ENCODE measurements at regions not wholly inside any gene's neighbourhood (a gene's known extent, or its start where the extent isn't known, plus 50 kb on each side); places are given as distances from the start of the nearest gene placed in this dataset.
A peak's percentile ranks its signal among the peaks of the same experiment; 100 is the strongest.

DNA sequence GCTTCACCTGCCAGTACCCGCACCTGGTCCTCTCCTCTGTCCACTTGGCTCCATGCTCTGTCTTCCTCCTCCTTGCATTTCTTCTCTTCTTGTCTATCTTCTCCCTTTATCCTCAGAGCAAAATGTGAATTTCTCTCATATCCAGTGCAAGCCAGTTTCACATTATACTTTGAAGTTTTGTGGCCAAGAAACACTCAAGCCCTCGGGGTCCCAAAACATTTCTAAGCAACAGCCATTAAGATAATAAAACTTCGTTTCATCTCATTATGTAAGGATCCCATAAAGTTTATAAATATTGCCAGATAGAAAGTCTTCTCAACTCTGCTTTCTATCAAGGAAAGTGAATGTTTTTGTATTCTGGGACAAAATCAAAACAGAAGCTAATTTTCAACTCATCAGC, 178.8 kb downstream of the SNX18 start:
- no peak for DNase-seq (ENCODE audit: low spot score)
- peaks cover 3% of the 10 kb centered on the region for H3K4me1 Mint-ChIP-seq (ENCODE audit: low read depth)
- no peaks in the 10 kb centered on the region for H3K9me3 Mint-ChIP-seq
- H3K4me3 Mint-ChIP-seq = no peak overlapping the region
- H3K36me3 Mint-ChIP-seq (ENCODE audit: low read depth) = no peaks in the 10 kb centered on the region
- H3K27ac Mint-ChIP-seq = no peak overlapping the region
- H3K27me3 Mint-ChIP-seq (ENCODE audit: low read depth) = peaks cover 8% of the 10 kb centered on the region

DNA sequence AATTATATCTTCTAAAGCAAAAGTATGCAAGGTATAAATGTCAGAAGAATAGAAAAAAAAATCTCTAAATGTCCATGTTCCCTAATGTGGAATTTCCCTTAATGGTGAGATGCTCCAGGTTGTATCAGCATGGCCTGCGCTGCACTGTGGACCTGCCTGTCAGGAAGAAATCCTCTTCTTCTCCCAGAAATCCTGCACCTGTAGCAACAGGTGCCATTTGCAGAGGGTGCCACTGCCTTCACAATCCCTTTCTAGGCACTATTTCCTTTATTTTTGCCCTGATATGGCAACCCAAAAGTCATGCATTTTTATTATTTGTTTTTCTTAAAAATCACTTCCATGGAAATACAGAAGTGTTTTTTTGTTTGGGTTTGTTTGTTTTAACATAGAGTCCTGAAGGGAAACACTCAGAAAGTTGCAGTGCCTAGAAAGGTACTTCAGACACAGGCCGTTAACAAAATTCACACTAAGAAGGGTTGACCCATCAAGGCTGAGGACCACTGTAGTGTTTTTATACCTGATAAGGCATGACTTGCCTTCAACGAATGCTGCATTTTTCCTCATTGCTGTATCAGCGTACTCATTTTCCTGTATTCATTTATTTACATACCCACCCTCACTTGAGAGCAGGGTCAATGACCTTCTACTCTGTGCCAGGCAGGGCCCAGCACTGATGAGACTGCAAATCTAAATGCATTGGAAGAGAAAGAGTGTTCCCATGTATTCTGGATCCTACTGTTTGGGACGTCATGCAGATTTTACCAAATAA, 177.8 kb downstream of the SNX18 start:
- DNase-seq (ENCODE audit: low spot score) = no peak
- peaks cover 6% of the 10 kb centered on the region for H3K27me3 Mint-ChIP-seq (ENCODE audit: low read depth)
- H3K9me3 Mint-ChIP-seq = no peaks in the 10 kb centered on the region
- H3K27ac Mint-ChIP-seq = no peak overlapping the region
- H3K36me3 Mint-ChIP-seq (ENCODE audit: low read depth) = no peaks in the 10 kb centered on the region
- peaks cover 3% of the 10 kb centered on the region for H3K4me1 Mint-ChIP-seq (ENCODE audit: low read depth)
- no peak overlapping the region for H3K4me3 Mint-ChIP-seq

DNA sequence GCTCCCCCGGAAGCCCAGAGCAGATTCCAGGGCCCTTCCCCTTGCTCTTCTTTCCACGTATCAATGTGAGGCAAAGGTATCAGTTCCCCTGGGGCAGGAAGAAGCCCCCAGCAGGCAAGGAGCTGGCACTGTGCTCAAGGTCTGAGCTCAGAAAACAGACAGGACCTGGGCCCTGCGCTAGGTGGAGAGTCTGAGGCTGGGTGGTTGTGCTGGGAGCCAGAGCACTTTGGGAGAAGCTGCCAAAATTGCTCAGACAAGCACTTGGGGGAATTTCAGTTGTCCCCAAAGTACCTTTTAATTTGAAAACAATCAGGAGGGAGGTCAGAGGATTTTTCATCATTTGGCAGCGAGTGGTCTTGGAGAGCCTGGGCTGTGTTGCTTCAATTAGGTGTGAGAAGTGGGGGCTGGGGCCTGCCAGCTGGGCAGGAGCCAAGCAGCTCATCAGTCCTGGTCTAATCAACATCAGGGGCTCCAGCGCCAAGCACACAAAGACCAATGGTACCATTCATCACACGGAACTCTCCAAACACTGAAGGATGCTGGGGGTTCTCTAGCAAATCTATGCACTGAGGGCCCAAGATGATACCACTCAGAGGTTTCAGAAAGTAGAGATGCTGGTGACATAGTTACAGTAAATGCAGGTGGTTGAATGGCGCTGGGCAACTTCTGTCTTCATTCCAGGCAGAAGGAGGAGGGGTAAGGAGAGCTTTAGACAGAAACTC, 176.5 kb downstream of the SNX18 start:
- no peak for DNase-seq (ENCODE audit: low spot score)
- H3K4me3 Mint-ChIP-seq = no peak overlapping the region
- H3K9me3 Mint-ChIP-seq = peaks cover 4% of the 10 kb centered on the region
- no peak overlapping the region for H3K27ac Mint-ChIP-seq
- H3K27me3 Mint-ChIP-seq (ENCODE audit: low read depth) = peaks cover 8% of the 10 kb centered on the region
- peaks cover 3% of the 10 kb centered on the region for H3K4me1 Mint-ChIP-seq (ENCODE audit: low read depth)
- no peaks in the 10 kb centered on the region for H3K36me3 Mint-ChIP-seq (ENCODE audit: low read depth)

DNA sequence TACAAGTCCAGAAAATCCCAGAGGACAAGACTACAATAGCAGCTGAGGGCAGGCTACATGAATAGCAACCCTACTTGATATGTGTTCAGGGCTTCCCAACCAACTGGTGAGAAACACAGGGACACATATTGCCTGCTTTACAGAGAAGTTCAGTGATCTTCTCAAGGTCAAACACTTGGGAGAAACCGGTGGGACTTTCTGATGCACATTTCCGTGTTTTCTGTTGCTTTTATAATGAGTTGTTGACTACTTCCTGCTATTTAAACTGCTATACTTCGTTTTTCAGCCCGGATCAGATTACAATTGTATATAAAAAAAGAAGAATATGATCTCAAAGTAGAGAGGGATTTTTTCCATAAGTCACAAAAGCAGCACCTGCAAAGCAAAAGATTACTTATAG, 175.1 kb downstream of the SNX18 start:
- peaks cover 10% of the 10 kb centered on the region for H3K27me3 Mint-ChIP-seq (ENCODE audit: low read depth)
- no peak overlapping the region for H3K4me3 Mint-ChIP-seq
- peaks cover 3% of the 10 kb centered on the region for H3K36me3 Mint-ChIP-seq (ENCODE audit: low read depth)
- H3K27ac Mint-ChIP-seq = no peak overlapping the region
- peaks cover 2% of the 10 kb centered on the region for H3K4me1 Mint-ChIP-seq (ENCODE audit: low read depth)
- DNase-seq (ENCODE audit: low spot score) = no peak
- peaks cover 17% of the 10 kb centered on the region for H3K9me3 Mint-ChIP-seq

DNA sequence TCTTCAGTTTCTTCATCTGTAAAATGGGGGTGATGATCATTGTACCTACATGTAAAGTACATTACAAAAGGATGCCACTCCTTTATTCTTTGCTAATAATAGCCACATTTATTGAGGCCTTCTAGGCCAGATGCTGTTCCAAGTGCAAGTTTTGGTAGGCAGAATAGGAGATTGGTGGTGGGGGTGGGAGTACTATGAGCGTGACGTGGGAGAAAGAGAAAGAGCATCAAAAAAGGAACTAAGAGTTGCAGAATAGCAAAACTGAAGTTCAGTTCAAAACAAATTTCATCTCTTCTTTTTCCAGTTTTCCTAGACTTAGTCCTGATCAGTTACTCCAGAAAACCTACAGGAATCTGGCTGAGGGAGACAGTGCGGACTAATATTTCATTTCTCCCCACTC, 174.1 kb downstream of the SNX18 start:
- Mint-ChIP-seq H3K4me3 (no peak overlapping the region), H3K4me1 (ENCODE audit: low read depth) (peaks cover 2% of the 10 kb centered on the region), H3K27me3 (ENCODE audit: low read depth) (peaks cover 10% of the 10 kb centered on the region), H3K27ac (no peak overlapping the region), H3K9me3 (peaks cover 26% of the 10 kb centered on the region), H3K36me3 (ENCODE audit: low read depth) (peaks cover 6% of the 10 kb centered on the region)
- DNase-seq (ENCODE audit: low spot score) = no peak

DNA sequence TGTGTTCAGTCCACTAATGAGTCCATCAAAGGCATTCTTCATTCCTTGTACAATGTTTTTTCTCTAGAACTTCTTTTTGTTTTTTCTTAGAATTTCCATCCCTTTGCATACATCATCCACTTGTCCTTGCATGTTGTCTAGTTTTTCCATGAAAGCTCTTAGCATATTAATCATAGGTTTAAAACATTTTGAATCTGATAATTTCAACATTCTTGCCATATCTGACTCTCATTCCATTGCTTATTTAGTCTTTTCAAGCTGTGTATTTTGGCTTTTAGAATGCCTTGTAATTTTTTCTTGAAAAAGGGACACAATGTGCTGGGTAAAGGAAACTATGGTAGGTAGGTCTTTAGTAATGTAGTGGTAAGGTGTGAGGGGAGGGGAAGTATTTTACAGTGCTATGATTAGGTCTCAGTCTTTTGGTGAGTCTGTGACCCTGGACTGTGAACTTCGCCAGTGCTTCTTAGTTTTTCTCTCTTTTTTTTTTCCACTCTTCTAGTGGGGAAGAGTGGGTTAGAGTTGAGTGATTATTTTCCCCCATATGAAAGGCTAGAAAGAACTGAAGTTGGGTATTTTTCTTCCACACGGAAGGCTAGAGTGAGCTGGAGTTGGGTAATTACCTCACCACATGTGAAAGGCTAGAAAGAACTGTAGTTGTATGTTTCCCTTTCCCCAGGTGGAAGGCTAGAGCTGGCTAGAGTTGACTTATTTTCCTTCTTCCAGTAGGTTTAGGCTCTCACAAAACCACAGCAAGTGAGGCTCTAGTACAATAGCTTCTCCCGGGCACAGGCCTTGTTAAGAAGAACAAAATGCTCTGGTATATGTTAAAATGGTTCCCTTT, 172.1 kb downstream of the SNX18 start:
- peaks cover 5% of the 10 kb centered on the region for H3K4me1 Mint-ChIP-seq (ENCODE audit: low read depth)
- H3K36me3 Mint-ChIP-seq (ENCODE audit: low read depth) = peaks cover 7% of the 10 kb centered on the region
- H3K27ac Mint-ChIP-seq = no peak overlapping the region
- H3K9me3 Mint-ChIP-seq = peaks cover 42% of the 10 kb centered on the region
- peaks cover 10% of the 10 kb centered on the region for H3K27me3 Mint-ChIP-seq (ENCODE audit: low read depth)
- DNase-seq (ENCODE audit: low spot score) = no peak
- H3K4me3 Mint-ChIP-seq = no peak overlapping the region

DNA sequence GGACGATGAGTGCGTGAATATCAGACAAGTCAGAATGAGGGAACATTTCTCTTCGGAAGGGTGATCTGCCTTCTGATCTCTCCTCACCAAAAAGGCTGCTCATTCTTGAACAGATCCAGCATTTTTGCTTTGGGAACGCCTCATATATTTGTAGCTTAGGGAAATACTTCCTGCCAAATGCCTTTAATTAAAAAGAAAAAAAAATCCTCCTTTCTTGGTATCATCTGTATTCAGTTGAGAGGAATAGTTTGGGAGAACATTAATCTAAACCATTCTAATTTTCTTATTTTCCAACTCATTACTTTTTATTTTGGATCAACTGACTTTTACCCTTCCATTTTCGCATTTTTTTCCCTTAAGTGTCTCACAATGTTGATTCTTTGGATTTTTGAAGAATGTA, 163.4 kb downstream of the SNX18 start:
- H3K4me3 Mint-ChIP-seq = no peak overlapping the region
- peaks cover 41% of the 10 kb centered on the region for H3K27me3 Mint-ChIP-seq (ENCODE audit: low read depth)
- no peak overlapping the region for H3K27ac Mint-ChIP-seq
- peaks cover 13% of the 10 kb centered on the region for H3K4me1 Mint-ChIP-seq (ENCODE audit: low read depth)
- no peak for DNase-seq (ENCODE audit: low spot score)
- H3K36me3 Mint-ChIP-seq (ENCODE audit: low read depth) = peaks cover 3% of the 10 kb centered on the region
- H3K9me3 Mint-ChIP-seq = peaks cover 14% of the 10 kb centered on the region

DNA sequence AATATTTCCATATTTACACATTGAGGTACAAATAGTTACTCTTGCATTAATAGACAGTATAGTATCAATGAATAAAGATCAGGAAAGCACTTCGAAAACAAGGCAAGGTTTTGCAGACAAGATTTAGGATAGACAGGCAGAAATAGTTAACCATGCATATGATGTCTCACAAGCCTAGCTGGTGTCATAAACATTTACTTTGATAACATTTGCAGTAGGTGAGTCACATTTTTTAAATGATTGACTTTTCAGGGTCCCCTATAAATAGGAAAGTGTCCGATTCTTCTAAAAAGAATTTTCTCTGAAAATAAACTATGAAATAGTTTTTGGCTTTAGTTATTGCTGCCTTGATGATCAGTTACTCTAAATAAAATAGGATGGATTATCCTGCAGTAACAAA, 162.1 kb downstream of the SNX18 start:
- no peak for DNase-seq (ENCODE audit: low spot score)
- Mint-ChIP-seq H3K4me1 (ENCODE audit: low read depth) (peaks cover 17% of the 10 kb centered on the region), H3K27ac (no peak overlapping the region)

DNA sequence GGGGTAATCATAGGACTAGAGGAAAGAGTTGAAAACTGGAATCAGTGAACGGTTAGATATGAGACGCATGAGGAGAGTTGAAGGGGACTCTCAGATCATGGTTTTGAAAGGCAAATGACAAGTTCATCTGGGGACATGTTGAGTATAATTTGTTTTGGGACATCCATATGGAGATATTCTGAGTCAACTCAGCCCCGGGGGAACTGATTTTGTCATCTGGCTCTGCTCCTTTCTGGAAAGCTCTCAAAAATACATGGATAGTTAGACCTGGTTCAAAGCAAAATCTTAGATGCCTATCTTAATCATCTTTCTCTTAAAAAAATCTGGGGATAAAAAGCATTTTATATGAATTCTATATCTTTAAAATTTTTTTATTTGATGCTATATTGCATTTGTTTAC, 161.2 kb downstream of the SNX18 start:
- Mint-ChIP-seq H3K4me1 (ENCODE audit: low read depth) (peaks cover 26% of the 10 kb centered on the region), H3K4me3 (no peak overlapping the region), H3K36me3 (ENCODE audit: low read depth) (peaks cover 7% of the 10 kb centered on the region), H3K27ac (no peak overlapping the region), H3K27me3 (ENCODE audit: low read depth) (peaks cover 41% of the 10 kb centered on the region), H3K9me3 (peaks cover 11% of the 10 kb centered on the region)
- no peak for DNase-seq (ENCODE audit: low spot score)

More for the DNA sequence above, 162.1 kb downstream of the SNX18 start:
- Mint-ChIP-seq H3K4me3 (no peak overlapping the region), H3K9me3 (peaks cover 9% of the 10 kb centered on the region), H3K36me3 (ENCODE audit: low read depth) (peaks cover 6% of the 10 kb centered on the region), H3K27me3 (ENCODE audit: low read depth) (peaks cover 41% of the 10 kb centered on the region)

DNA sequence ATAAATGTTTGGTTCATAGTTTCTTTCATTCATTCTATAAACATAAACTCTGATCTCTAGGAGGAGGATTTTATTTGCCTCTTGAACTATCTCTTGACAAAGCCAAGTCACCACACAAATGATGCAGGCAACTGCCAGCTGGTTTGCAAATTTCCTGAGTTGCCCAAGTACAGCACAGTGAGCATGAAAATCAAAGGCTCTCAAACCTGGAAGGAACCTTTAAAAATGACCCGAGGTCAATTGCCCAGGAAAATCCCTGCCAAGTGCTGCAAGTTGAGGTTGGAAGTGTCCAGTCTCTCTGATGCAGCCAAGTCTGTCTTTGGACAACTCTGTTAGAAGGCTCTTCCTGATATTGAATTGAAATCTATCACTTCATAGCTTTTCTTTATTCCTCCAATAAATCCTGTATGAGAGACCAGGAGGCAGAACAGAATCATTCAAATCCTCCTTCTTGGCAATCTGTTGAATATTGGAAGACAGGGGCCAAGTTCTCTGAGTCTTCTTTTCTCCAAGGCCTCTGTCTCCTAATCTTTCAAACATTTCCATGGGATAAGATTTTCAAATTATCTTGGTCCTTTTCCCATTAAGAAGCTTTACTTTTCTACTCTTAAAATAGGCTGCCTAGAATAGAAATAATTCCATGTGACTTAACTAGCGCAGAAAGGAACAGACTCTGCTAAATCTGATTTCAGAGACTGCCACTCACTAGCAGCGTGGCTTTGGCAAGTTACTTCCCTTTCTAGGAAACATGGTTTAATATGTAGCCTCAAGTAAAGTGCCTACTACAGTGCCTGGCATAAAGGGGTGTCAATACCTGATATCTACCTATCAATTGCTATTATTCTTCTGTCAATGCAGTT, 159.2 kb downstream of the SNX18 start:
- Mint-ChIP-seq H3K27me3 (ENCODE audit: low read depth) (peaks cover 26% of the 10 kb centered on the region), H3K27ac (no peak overlapping the region)

DNA sequence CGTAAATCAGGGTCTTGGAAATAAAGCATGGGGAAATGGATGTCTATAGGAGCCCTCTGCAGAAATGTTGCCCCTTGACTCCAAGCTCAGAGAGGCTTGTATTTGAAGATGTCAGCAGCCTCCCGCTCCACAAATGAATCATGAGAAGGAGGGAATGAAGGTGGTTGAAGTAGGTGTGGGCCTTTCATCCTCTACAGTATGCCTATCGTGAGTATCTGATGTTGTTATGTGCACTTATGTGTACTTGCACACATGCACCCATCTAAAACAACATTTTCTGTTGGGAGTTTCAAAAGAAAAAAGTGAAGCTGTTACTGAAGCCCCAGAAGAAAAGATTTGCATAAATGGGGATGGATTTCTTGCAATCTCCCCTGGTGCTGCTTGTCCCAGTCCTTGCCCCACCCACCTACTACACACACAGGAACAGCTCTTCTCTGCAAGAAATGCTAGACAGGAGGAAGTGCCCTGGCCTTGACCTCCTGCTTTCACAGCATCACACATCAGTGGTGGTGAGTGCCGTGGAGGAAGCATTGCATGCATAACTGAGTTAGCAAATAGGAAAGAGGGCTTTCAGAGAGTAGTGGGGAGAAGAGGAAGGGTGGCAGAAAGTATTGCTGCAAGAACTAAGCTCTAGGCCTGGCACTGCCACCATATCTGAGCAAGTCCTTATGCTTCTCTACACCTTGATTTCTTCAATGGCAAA, 156.1 kb downstream of the SNX18 start:
- Mint-ChIP-seq H3K4me3 (peak overlapping the region; percentile 38), H3K27me3 (ENCODE audit: low read depth) (peaks cover 8% of the 10 kb centered on the region), H3K27ac (peak overlapping the region; percentile 50)

More for the DNA sequence above, 159.2 kb downstream of the SNX18 start:
- peaks cover 13% of the 10 kb centered on the region for H3K36me3 Mint-ChIP-seq (ENCODE audit: low read depth)
- H3K9me3 Mint-ChIP-seq = peaks cover 22% of the 10 kb centered on the region
- peaks cover 44% of the 10 kb centered on the region for H3K4me1 Mint-ChIP-seq (ENCODE audit: low read depth)
- no peak overlapping the region for H3K4me3 Mint-ChIP-seq
- DNase-seq (ENCODE audit: low spot score) = no peak

DNA sequence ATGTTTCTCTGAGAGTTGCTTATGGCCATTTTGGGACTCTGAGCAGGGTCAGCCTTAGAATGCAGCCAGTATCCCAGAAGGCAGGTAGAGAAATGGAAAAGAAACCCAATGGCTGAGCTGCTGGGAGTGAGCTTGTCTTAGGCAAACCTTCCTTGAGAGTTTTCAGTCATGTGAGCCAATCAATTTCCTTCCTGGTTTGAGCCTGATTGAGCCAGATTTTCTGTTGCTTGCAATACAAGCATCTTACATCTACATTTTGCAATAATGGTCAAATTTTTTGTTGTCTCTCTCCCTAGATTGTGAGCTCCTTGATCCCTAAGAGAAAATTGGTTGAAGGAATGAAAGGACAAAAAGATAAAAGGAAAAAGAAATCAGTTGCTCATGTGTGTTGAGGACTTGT, 155.3 kb downstream of the SNX18 start:
- Mint-ChIP-seq H3K4me1 (ENCODE audit: low read depth) (peaks cover 64% of the 10 kb centered on the region), H3K36me3 (ENCODE audit: low read depth) (peaks cover 23% of the 10 kb centered on the region), H3K27me3 (ENCODE audit: low read depth) (peaks cover under 1% of the 10 kb centered on the region), H3K9me3 (peaks cover 33% of the 10 kb centered on the region), H3K4me3 (no peak overlapping the region), H3K27ac (no peak overlapping the region)
- DNase-seq (ENCODE audit: low spot score) = no peak

More for the DNA sequence above, 156.1 kb downstream of the SNX18 start:
- DNase-seq (ENCODE audit: low spot score) = peak; percentile 38
- peaks cover 66% of the 10 kb centered on the region for H3K4me1 Mint-ChIP-seq (ENCODE audit: low read depth)
- H3K9me3 Mint-ChIP-seq = peaks cover 25% of the 10 kb centered on the region
- H3K36me3 Mint-ChIP-seq (ENCODE audit: low read depth) = peaks cover 16% of the 10 kb centered on the region

DNA sequence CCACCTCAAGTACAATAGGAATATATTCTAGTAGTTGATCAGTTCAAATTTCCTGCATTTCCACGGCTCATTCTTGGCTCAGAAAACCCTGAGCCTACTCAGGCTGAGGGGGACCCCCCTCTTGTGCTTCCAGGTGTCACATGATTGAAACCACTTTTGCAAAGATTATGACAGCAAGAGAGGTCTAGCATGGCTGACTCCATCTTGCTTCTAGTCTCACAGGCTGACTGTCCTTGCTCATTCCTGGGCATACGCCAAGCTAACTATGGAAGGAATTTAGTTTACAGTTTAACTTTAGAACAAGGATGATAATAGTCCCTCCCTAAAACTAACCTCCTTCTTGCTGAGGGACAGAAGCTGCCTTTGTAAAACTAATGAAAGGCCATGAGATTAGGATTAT, 154.1 kb downstream of the SNX18 start:
- peaks cover 61% of the 10 kb centered on the region for H3K4me1 Mint-ChIP-seq (ENCODE audit: low read depth)
- H3K27me3 Mint-ChIP-seq (ENCODE audit: low read depth) = no peaks in the 10 kb centered on the region
- DNase-seq (ENCODE audit: low spot score) = no peak
- H3K36me3 Mint-ChIP-seq (ENCODE audit: low read depth) = peaks cover 23% of the 10 kb centered on the region
- H3K9me3 Mint-ChIP-seq = peaks cover 37% of the 10 kb centered on the region
- H3K4me3 Mint-ChIP-seq = no peak overlapping the region
- no peak overlapping the region for H3K27ac Mint-ChIP-seq

All from T-helper 2 cell treated with Interferon-gamma antibody and Interleukin-4, amounts not matched to agents 5 μg/mL and 100 μg/mL, for 36 hours (primary cell).